Right lobe of liver (tissue), 4 donors: ENCODE measurements at regions not wholly inside any gene's neighbourhood (a gene's known extent, or its start where the extent isn't known, plus 50 kb on each side); places are given as distances from the start of the nearest gene placed in this dataset.

Experiments used
- POLR2A ChIP-seq: fragments of 450-650 bp; IDR thresholded peaks from one replicate; pipeline ENCODE4 v1.6.1; 2017; ENCODE audit warnings: antibody characterized with exemption, mild to moderate bottlenecking
- TF ChIP-seq, protein P1 (sequence below), 4 donors: fragments of 200-600 bp in 3 of 4; fragments of 450-650 bp in 1 of 4; IDR thresholded peaks; one replicate each; pipeline versions ENCODE4 v1.5.1 to v1.8.0; 2016 to 2022; ENCODE audit warnings: antibody characterized with exemption in 4 of 4, mild to moderate bottlenecking in 2 of 4
- donor health status: DM: no; HTN: no; CAD: no.
- donor health status: DM: no; HTN: no; CAD: no.
- donor health status: DM: no; HTN: yes; CAD: no.

DNA sequence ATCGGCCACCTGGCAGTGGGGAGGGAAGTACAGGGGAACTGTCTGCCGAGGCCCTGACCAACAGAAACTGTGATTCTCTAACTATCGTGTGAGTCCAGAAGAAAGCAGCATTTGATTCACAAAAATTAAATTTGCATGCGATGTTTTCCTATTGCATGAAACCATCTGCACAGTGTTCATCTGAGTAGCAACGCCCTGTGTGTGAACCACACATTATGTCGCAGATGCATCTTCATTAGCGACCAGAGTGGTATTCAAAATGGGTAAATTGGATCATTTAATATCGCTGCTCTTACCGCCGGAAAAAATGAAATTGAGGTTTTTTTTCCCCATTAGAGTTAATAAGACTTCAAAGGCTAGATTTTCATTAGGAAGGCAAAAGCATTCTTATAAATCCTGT is 260.6 kb downstream of the ABCC12 start:
- TF ChIP-seq, protein P1, sequence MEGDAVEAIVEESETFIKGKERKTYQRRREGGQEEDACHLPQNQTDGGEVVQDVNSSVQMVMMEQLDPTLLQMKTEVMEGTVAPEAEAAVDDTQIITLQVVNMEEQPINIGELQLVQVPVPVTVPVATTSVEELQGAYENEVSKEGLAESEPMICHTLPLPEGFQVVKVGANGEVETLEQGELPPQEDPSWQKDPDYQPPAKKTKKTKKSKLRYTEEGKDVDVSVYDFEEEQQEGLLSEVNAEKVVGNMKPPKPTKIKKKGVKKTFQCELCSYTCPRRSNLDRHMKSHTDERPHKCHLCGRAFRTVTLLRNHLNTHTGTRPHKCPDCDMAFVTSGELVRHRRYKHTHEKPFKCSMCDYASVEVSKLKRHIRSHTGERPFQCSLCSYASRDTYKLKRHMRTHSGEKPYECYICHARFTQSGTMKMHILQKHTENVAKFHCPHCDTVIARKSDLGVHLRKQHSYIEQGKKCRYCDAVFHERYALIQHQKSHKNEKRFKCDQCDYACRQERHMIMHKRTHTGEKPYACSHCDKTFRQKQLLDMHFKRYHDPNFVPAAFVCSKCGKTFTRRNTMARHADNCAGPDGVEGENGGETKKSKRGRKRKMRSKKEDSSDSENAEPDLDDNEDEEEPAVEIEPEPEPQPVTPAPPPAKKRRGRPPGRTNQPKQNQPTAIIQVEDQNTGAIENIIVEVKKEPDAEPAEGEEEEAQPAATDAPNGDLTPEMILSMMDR (IDR thresholded peaks at IDR 0.05), result no peak
- no peak for TF ChIP-seq POLR2A
